ENCODE measurements at regions not wholly inside any gene's neighbourhood (a gene's known extent, or its start where the extent isn't known, plus 50 kb on each side); places are given as distances from the start of the nearest gene placed in this dataset.

GRCh38 chr4:185994750-185995149 lies 74.2 kb upstream of the TLR3 start:
- H3F3A ChIP-seq (ENCODE audit: low read length, unreplicated experiment), result no peaks in the 10 kb centered on the region
- H3K4me3 ChIP-seq (ENCODE audit: low read length), result no peak overlapping the region
- H3K27me3 ChIP-seq (ENCODE audit: low read length), result no peaks in the 10 kb centered on the region
- BruUV-seq (replicated peaks), result no TSS peak
- H3K4me1 ChIP-seq (ENCODE audit: insufficient read depth, low read length), result no peaks in the 10 kb centered on the region
- POLR2A ChIA-PET (ENCODE audit: unreplicated experiment), result no interaction called here
- H3K9me3 ChIP-seq (ENCODE audit: low read length), result no peaks in the 10 kb centered on the region
- intact Hi-C loops (cut with micrococcal nuclease), result no loop called here
- H3K27ac ChIP-seq (ENCODE audit: low read length), result no peak overlapping the region
- TF ChIP-seq EZH2 (IDR thresholded peaks at IDR 0.05; ENCODE audit: low read length, unreplicated experiment), result no peak
- no peak for TF ChIP-seq EZH2phosphoT487 (IDR thresholded peaks at IDR 0.05; ENCODE audit: borderline replicate concordance, low read length)
- TF ChIP-seq, protein P1, sequence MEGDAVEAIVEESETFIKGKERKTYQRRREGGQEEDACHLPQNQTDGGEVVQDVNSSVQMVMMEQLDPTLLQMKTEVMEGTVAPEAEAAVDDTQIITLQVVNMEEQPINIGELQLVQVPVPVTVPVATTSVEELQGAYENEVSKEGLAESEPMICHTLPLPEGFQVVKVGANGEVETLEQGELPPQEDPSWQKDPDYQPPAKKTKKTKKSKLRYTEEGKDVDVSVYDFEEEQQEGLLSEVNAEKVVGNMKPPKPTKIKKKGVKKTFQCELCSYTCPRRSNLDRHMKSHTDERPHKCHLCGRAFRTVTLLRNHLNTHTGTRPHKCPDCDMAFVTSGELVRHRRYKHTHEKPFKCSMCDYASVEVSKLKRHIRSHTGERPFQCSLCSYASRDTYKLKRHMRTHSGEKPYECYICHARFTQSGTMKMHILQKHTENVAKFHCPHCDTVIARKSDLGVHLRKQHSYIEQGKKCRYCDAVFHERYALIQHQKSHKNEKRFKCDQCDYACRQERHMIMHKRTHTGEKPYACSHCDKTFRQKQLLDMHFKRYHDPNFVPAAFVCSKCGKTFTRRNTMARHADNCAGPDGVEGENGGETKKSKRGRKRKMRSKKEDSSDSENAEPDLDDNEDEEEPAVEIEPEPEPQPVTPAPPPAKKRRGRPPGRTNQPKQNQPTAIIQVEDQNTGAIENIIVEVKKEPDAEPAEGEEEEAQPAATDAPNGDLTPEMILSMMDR (conservative IDR thresholded peaks at IDR 0.05; ENCODE audit: low read depth, low read length), result no peak
- H3K9me2 ChIP-seq (replicated peaks; ENCODE audit: low read length), result no peaks in the 10 kb centered on the region
- no peaks in the 10 kb centered on the region for H3K79me2 ChIP-seq (ENCODE audit: low read length)
- H3K9ac ChIP-seq (ENCODE audit: low read length), result no peak overlapping the region
- H4K20me1 ChIP-seq (ENCODE audit: low read length), result no peaks in the 10 kb centered on the region
- ATAC-seq (no peak), DNase-seq (no peak)
- no peak overlapping the region for H3K4me2 ChIP-seq (ENCODE audit: low read length)
- CTCF ChIA-PET, result no interaction called here
- no peaks in the 10 kb centered on the region for H3K36me3 ChIP-seq (ENCODE audit: low read depth, low read length)
- H2AFZ ChIP-seq (ENCODE audit: low read length), result no peak overlapping the region

DNA sequence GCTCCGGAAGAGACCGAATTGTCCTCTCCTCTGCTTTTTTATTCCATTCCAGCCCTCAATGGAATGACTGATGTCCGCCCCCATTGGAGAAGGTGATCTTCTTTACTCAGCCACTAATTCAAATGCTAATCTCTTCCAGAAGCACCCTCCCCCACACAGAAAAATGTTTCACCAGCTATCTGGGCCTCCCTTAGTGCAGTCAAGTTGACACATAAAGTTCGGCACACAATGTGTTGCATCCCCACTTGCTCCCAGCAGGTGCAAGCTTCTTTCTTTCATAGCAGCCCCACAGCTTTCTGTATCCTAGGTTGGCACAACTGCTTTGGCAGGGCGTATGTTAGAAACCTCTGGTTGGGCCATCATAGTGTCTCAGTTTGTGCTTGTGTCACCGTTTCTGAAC lies 73.3 kb upstream of the TLR3 start:
- no peak overlapping the region for H3K4me2 ChIP-seq (ENCODE audit: low read length)
- ATAC-seq (no peak), DNase-seq (no peak)
- H4K20me1 ChIP-seq (ENCODE audit: low read length), result no peaks in the 10 kb centered on the region
- H3K27ac ChIP-seq (ENCODE audit: low read length), result no peak overlapping the region
- H3K36me3 ChIP-seq (ENCODE audit: low read depth, low read length), result no peaks in the 10 kb centered on the region
- H3K79me2 ChIP-seq (ENCODE audit: low read length), result no peaks in the 10 kb centered on the region
- H3K9ac ChIP-seq (ENCODE audit: low read length), result no peak overlapping the region
- H3K9me2 ChIP-seq (replicated peaks; ENCODE audit: low read length), result no peaks in the 10 kb centered on the region
- intact Hi-C loops (cut with micrococcal nuclease), result no loop called here
- H3K4me3 ChIP-seq (ENCODE audit: low read length), result no peak overlapping the region
- ChIA-PET POLR2A (ENCODE audit: unreplicated experiment) (no interaction called here), CTCF (no interaction called here)
- no peak overlapping the region for H2AFZ ChIP-seq (ENCODE audit: low read length)
- TF ChIP-seq, protein P1 (conservative IDR thresholded peaks at IDR 0.05; ENCODE audit: low read depth, low read length), result no peak
- TF ChIP-seq EZH2 (IDR thresholded peaks at IDR 0.05; ENCODE audit: low read length, unreplicated experiment) (no peak), EZH2phosphoT487 (IDR thresholded peaks at IDR 0.05; ENCODE audit: borderline replicate concordance, low read length) (no peak)
- H3K4me1 ChIP-seq (ENCODE audit: insufficient read depth, low read length), result no peaks in the 10 kb centered on the region
- H3F3A ChIP-seq (ENCODE audit: low read length, unreplicated experiment), result no peaks in the 10 kb centered on the region
- BruUV-seq (replicated peaks), result no TSS peak
- no peaks in the 10 kb centered on the region for H3K9me3 ChIP-seq (ENCODE audit: low read length)
- no peaks in the 10 kb centered on the region for H3K27me3 ChIP-seq (ENCODE audit: low read length)

GRCh38 chr4:185997296-185997695 lies 71.7 kb upstream of the TLR3 start:
- TF ChIP-seq, protein P1 (conservative IDR thresholded peaks at IDR 0.05; ENCODE audit: low read depth, low read length), result no peak
- TF ChIP-seq EZH2 (IDR thresholded peaks at IDR 0.05; ENCODE audit: low read length, unreplicated experiment) (no peak), EZH2phosphoT487 (IDR thresholded peaks at IDR 0.05; ENCODE audit: borderline replicate concordance, low read length) (no peak)
- POLR2A ChIA-PET (ENCODE audit: unreplicated experiment), result no interaction called here
- CTCF ChIA-PET, result no interaction called here
- H2AFZ ChIP-seq (ENCODE audit: low read length), result no peak overlapping the region
- no peaks in the 10 kb centered on the region for H3K9me3 ChIP-seq (ENCODE audit: low read length)
- H3K4me2 ChIP-seq (ENCODE audit: low read length), result no peak overlapping the region
- no peaks in the 10 kb centered on the region for H3K9me2 ChIP-seq (replicated peaks; ENCODE audit: low read length)
- no peak overlapping the region for H3K9ac ChIP-seq (ENCODE audit: low read length)
- no peak for ATAC-seq
- no peaks in the 10 kb centered on the region for H3F3A ChIP-seq (ENCODE audit: low read length, unreplicated experiment)
- no TSS peak for BruUV-seq (replicated peaks)
- no peaks in the 10 kb centered on the region for H3K79me2 ChIP-seq (ENCODE audit: low read length)
- H3K4me1 ChIP-seq (ENCODE audit: insufficient read depth, low read length), result no peaks in the 10 kb centered on the region
- no peaks in the 10 kb centered on the region for H3K36me3 ChIP-seq (ENCODE audit: low read depth, low read length)
- H3K27me3 ChIP-seq (ENCODE audit: low read length), result no peaks in the 10 kb centered on the region
- no peaks in the 10 kb centered on the region for H4K20me1 ChIP-seq (ENCODE audit: low read length)
- H3K27ac ChIP-seq (ENCODE audit: low read length), result no peak overlapping the region
- no peak for DNase-seq
- intact Hi-C loops (cut with micrococcal nuclease), result no loop called here
- H3K4me3 ChIP-seq (ENCODE audit: low read length), result no peak overlapping the region

Data from PC-3 (cell line).